Stimulated activated CD4-positive, alpha-beta T cell treated with anti-CD3 and anti-CD28 coated beads, Interleukin-4, amount 100 ng/mL, for 24 hours (primary cell): ENCODE measurements at regions not wholly inside any gene's neighbourhood (a gene's known extent, or its start where the extent isn't known, plus 50 kb on each side); places are given as distances from the start of the nearest gene placed in this dataset.

Experiments used
- DNase-seq: peaks from one replicate; pipeline ENCODE4 v3.0.0-alpha.2; 2020

- DNase-seq: no peak
These were observed 431.2 kb downstream of the LPIN1 start for GRCh38 chr2:12177455-12178288.

- no peak for DNase-seq
These were observed 432.1 kb downstream of the LPIN1 start for GRCh38 chr2:12178289-12179080.

GRCh38 chr2:12180031-12180430 lies 433.6 kb downstream of the LPIN1 start:
- DNase-seq: no peak

- no peak for DNase-seq
These were observed 436.7 kb downstream of the LPIN1 start for GRCh38 chr2:12183032-12183645.

GRCh38 chr2:12192762-12193161 lies 446.3 kb downstream of the LPIN1 start:
- no peak for DNase-seq

- DNase-seq: no peak
These were observed 448.5 kb downstream of the LPIN1 start for GRCh38 chr2:12194968-12195367.

- no peak for DNase-seq
These were observed 450.1 kb downstream of the LPIN1 start for GRCh38 chr2:12196495-12196894.

GRCh38 chr2:12197133-12197532 lies 450.7 kb downstream of the LPIN1 start:
- no peak for DNase-seq

GRCh38 chr2:12199491-12200211 lies 453.2 kb downstream of the LPIN1 start:
- DNase-seq: no peak

- DNase-seq: no peak
These were observed 454.9 kb downstream of the LPIN1 start for GRCh38 chr2:12201369-12201768.

- DNase-seq: no peak
These were observed 456.1 kb downstream of the LPIN1 start for GRCh38 chr2:12202313-12203075.

GRCh38 chr2:12203528-12203927 lies 457.1 kb downstream of the LPIN1 start:
- DNase-seq: no peak

GRCh38 chr2:12205086-12205485 lies 458.7 kb downstream of the LPIN1 start:
- DNase-seq: no peak

- DNase-seq: no peak
These were observed 461.1 kb downstream of the LPIN1 start for GRCh38 chr2:12207491-12207890.

GRCh38 chr2:12210016-12210933 lies 463.8 kb downstream of the LPIN1 start:
- DNase-seq: no peak

GRCh38 chr2:12211326-12212175 lies 465.1 kb downstream of the LPIN1 start:
- DNase-seq: no peak

GRCh38 chr2:12212841-12213597 lies 466.6 kb downstream of the LPIN1 start:
- no peak for DNase-seq

GRCh38 chr2:12217175-12217574 lies 470.7 kb downstream of the LPIN1 start:
- DNase-seq: no peak

GRCh38 chr2:12219761-12220160 lies 473.3 kb downstream of the LPIN1 start:
- DNase-seq: no peak
